Progenitor cell of endocrine pancreas (in vitro differentiated cells): ENCODE measurements at regions not wholly inside any gene's neighbourhood (a gene's known extent, or its start where the extent isn't known, plus 50 kb on each side); places are given as distances from the start of the nearest gene placed in this dataset.

Experiments used
- DNase-seq: peaks from one replicate; pipeline ENCODE4 v3.0.0; 2021; ENCODE audit warnings: low spot score; ENCODE audit not compliant: unreplicated experiment
- H3K27ac Mint-ChIP-seq: 2 replicates; pipeline ENCODE4 v1.8.0; 2021; ENCODE audit warnings: mild to moderate bottlenecking, moderate library complexity, mixed read lengths
- H3K27me3 Mint-ChIP-seq: 2 replicates; pipeline ENCODE4 v1.8.0; 2021; ENCODE audit warnings: mixed read lengths
- H3K36me3 Mint-ChIP-seq: 2 replicates; pipeline ENCODE4 v1.8.0; 2022; ENCODE audit warnings: mixed read lengths; ENCODE audit not compliant: insufficient read depth
- H3K4me1 Mint-ChIP-seq: 2 replicates; pipeline ENCODE4 v1.8.0; 2021; ENCODE audit warnings: low read depth, mixed read lengths
- H3K4me3 Mint-ChIP-seq: 2 replicates; pipeline ENCODE4 v1.8.0; 2021; ENCODE audit warnings: low read depth, mild to moderate bottlenecking, moderate library complexity, mixed read lengths
- H3K9me3 Mint-ChIP-seq: 2 replicates; pipeline ENCODE4 v1.8.0; 2021; ENCODE audit warnings: low read depth, mixed read lengths
- CTCF ChIP-seq: fragments of 200-600 bp; sonication (generic); IDR thresholded peaks from one replicate; pipeline ENCODE4 v1.5.0; 2021; ENCODE audit warnings: antibody characterized with exemption, mild to moderate bottlenecking; ENCODE audit not compliant: unreplicated experiment

- Mint-ChIP-seq H3K4me3 (no peak overlapping the region), H3K9me3 (peaks cover 29% of the 10 kb centered on the region), H3K36me3 (no peaks in the 10 kb centered on the region), H3K4me1 (no peaks in the 10 kb centered on the region), H3K27ac (no peak overlapping the region), H3K27me3 (no peaks in the 10 kb centered on the region)
- no peak for TF ChIP-seq CTCF
- DNase-seq = no peak
These were observed 442.0 kb upstream of the ADGRL3 start for GRCh38 chr4:60757986-60758680.

DNA sequence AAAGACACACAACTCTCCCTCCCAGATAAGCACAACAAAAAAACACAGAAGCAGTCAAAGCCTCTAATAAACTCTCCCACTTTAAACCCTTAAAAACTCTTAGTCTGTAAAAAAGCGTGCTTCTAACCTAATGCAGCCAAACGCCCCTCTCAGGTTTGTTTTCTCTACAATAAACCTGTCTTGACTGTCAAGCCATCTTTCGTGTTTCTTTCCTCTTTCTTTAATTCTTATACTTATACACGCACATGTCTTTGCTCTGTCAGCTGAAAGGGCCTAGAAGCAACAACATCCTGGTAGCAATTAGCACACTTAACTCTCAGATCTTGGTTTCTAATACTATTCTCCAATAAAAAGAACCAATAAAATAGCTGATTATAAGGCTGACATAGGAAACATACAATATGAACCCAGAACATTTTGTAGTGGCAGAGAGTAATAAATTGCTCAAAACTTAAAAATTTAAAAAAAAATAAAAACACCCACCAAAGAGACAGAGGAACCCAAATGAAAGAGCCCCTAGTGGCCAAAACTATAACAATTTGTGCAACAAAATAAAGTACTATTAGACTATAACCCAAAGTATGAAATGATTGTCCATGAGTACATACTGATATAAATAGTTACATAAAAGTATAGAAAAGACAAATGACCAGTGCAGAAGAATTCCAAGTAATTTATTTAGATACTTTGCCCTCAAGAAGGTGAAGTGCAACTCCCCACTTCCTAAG, 440.4 kb upstream of the ADGRL3 start:
- Mint-ChIP-seq H3K4me1 (no peaks in the 10 kb centered on the region), H3K9me3 (peaks cover 29% of the 10 kb centered on the region), H3K27me3 (no peaks in the 10 kb centered on the region), H3K36me3 (no peaks in the 10 kb centered on the region), H3K27ac (no peak overlapping the region), H3K4me3 (no peak overlapping the region)
- DNase-seq = no peak
- peak; percentile 36 for TF ChIP-seq CTCF

DNA sequence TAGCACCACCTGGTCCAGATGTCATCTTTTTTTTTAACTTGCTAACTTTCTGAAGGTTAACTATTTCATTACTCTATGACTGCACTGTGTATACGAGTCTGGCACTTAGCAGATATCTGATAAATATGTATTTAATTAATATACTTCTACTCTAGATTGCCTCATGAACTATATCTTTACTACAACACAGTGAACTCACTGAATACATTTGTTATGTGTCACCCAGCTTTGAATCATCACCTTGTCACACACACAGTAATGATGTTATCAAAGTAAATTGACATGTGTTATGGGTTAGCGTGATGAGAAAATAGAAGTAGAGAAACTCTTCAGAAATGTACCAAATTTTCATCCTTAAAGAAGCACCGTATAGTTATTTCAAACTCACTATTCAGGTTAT, 419.3 kb upstream of the ADGRL3 start:
- Mint-ChIP-seq H3K4me3 (no peak overlapping the region), H3K27me3 (no peaks in the 10 kb centered on the region), H3K4me1 (no peaks in the 10 kb centered on the region), H3K36me3 (no peaks in the 10 kb centered on the region), H3K27ac (no peak overlapping the region), H3K9me3 (no peaks in the 10 kb centered on the region)
- no peak for TF ChIP-seq CTCF
- no peak for DNase-seq

DNA sequence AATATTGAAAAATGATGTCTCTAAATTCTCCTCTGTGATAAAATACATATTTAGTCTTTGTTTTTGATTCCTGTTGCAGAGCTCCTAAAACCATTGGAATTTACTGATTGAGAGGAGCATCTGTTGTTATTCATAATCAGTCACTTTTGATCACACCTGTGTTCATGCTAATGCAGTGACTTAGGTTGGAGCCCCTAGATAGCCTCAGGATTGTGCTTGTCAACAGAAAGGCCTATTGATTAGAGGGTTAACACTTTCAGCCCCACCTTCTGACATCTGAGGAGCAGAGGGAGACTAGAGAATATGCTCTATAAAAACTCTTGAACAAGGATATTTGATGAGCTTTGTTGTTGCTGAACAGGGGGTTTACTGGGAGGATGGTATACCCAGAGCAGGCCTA, 409.5 kb upstream of the ADGRL3 start:
- Mint-ChIP-seq H3K36me3 (no peaks in the 10 kb centered on the region), H3K4me3 (no peak overlapping the region)
- no peak for TF ChIP-seq CTCF

DNA sequence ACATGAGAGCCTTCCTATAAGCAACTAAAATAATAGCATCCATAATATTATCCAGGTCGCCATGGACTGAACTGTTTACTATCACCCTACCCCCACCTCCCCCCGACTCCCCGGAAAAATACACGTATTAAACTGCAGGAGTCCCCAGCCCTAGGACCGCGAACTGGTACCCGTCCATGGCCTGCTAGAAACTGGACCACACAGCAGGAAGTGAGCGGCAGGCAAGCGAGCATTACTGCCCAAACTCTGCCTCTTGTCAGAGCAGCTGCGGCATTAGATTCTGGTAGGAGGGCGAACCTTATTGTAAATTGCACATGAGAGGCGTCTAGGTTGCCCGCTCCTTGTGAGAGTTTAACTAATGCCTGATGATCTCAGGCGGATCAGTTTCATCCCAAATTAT, 405.8 kb upstream of the ADGRL3 start:
- Mint-ChIP-seq H3K27ac (no peak overlapping the region), H3K9me3 (no peaks in the 10 kb centered on the region), H3K27me3 (no peaks in the 10 kb centered on the region), H3K36me3 (no peaks in the 10 kb centered on the region), H3K4me3 (no peak overlapping the region), H3K4me1 (peaks cover 3% of the 10 kb centered on the region)
- TF ChIP-seq CTCF = no peak
- DNase-seq = no peak

More for the DNA sequence above, 409.5 kb upstream of the ADGRL3 start:
- Mint-ChIP-seq H3K27ac (no peak overlapping the region), H3K27me3 (no peaks in the 10 kb centered on the region), H3K4me1 (peaks cover 3% of the 10 kb centered on the region), H3K9me3 (no peaks in the 10 kb centered on the region)
- no peak for DNase-seq
